T-helper 1 cell treated with Interleukin-12 subunit alpha and Interleukin-12 subunit beta and Interleukin-4 antibody, amounts not matched to agents 30 ng/mL and 1 ng/mL, for 36 hours (primary cell): ENCODE measurements at regions not wholly inside any gene's neighbourhood (a gene's known extent, or its start where the extent isn't known, plus 50 kb on each side); places are given as distances from the start of the nearest gene placed in this dataset.

Experiments used
- intact Hi-C: fragments of 100-400 bp; cut with micrococcal nuclease; formaldehyde crosslinking; loops from one replicate; pipeline ENCODE4 v1.15.1; 2024

DNA sequence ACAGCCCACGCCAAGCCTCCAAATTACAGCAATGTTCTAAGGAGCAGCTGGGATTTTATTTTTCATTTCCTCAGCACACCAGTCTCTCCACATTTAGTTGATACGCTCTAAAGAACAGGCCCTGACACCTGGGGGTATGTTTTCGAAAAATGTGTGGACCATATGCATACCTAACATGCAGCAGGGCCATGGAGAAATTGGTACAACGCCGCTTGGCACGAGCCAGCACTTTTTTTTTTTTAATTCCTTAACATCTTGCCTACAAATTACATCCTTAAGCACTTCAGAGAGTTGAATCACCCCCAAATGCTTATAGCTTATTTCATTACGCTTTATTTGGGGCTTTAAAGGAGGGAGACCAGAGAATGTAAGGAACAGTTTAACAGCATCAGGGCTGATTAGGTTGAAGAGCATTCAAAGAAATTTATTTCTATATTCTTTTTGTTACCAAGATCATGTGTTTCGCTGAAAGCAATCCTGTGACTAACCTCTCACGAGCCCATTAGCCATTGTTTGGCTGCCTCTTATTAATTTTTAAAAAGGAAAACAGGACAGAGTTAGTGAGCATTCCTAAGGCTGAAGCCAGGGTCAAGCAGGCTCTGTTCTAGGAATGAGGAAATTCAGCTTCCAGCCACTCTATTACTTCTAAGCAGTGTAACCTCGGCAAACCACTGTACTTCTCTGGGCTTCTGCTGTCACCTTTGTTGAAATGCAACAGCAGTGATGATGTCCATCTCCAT lies 173.8 kb downstream of the ACTL7B start:
- intact Hi-C loops: no loop called here

DNA sequence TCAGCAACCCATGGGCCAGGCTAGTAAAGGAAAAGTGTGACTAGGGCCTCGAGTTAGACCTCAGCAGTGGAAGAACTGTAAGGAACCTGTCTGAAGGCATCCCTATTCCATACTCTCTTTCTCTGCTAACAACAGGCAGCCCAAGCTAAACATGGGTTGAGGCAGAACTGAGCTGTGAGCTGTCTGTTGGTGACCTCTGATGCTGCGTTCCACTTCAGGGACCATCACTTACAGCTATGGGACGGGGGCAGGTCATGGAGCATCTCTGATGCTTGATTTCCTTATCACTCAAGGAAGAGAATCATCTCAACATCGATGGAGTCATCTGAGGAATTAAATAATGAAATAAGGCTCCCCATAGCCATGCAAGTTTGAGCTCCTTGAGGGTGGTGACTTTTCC lies 174.8 kb downstream of the ACTL7B start:
- intact Hi-C loops: no loop called here

DNA sequence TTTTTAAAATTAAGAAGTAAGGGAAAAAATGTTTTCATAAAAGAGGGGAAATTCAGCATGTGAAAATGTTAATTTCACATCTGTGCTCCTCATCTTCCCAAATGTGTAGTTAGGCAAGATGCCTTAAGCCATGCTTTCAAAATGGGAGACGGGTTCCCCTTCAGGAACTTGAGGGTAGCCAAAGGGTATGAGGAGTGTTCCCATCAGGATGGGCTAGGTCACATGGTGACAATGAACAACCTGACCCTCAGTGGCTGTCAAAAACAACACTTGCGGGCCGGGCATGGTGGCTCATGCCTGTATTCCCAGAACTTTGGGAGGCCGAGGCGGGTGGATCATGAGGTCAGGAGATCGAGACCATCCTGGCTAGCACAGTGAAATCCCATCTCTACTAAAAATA lies 178.0 kb downstream of the ACTL7B start:
- intact Hi-C loops: no loop called here

- intact Hi-C loops: no loop called here
Observed at GRCh38 chr9:108676355-108676754, 179.4 kb downstream of the ACTL7B start.

- intact Hi-C loops: no loop called here
Observed at GRCh38 chr9:108675708-108676107, 180.1 kb downstream of the ACTL7B start.

DNA sequence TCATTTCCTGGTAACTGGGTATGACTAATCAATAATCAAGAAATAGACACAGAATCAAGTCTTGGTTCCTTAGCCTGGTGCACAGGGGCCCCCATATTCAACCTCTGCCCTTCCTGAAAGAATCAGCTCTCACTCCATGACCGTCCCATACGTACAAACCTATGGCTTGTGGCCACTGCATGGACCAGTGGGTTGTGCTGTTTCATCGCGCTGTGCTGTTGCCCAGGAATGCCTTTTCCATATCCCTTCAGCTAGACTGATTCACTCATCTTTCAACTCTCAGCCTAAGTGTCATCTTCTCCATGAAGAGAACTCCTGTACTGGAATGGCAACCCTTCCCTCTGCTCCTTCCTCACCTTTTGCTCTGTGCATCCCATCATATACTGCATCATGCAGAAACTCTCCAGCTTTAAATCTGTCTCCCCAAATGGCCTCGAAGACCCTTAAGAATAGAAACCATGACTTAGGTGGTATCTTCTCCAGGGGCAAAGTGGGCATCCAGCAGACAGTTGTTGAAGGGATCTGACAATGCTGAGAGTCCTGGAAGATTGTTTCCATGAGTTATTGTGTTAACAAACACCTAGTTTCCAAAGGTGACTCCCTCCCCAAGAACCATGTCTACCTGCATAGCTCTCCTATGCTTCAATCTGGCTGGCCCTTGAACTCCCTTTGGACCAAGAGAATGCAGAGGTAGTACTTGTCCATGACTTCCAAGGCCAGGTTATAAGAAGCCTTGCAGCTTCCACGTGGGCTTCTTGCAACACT lies 180.8 kb downstream of the ACTL7B start:
- intact Hi-C loops: no loop called here

GRCh38 chr9:108673386-108673785 lies 182.4 kb downstream of the ACTL7B start:
- intact Hi-C loops: no loop called here

- intact Hi-C loops: no loop called here
Observed at GRCh38 chr9:108672475-108673190, 183.2 kb downstream of the ACTL7B start.

GRCh38 chr9:108671794-108672193 lies 184.0 kb downstream of the ACTL7B start:
- intact Hi-C loops: no loop called here

DNA sequence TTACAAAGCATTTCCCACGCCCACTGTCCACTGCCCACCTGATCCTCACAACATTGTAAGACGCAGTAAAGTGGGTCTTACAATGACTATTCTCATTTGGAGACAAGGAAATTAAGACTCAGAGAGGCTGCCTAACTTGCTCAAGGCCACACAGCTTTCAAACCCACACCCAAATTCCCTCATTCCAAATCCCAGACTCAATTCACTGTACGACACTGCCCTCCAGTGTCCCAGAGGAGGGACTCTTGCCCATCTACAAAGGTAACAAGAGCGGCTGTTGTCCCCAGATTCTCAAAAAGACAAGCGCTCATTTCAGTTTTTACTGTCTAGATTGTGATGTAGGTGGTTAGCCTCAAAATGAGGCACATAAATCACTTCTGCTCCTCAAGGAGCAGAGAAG lies 184.6 kb downstream of the ACTL7B start:
- intact Hi-C loops: no loop called here

DNA sequence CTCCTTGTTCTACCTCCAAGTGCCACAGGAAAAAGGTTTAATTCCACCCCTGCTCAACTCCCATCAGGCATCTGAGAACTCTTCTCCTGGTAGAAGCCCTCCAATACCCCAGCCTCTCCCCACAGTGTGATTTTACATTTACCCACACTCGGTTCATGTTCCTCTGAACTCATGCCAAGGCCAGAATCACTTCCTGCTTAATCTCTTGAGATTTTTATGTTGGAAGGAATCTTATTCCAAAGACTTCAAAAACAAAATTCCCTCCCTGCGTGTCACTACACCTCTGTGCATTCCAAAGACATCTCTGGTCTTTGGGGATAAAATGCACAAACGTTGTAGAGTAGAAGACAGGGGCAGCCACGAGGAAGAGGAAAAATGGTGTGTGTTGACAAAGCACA lies 186.8 kb downstream of the ACTL7B start:
- intact Hi-C loops: no loop called here

DNA sequence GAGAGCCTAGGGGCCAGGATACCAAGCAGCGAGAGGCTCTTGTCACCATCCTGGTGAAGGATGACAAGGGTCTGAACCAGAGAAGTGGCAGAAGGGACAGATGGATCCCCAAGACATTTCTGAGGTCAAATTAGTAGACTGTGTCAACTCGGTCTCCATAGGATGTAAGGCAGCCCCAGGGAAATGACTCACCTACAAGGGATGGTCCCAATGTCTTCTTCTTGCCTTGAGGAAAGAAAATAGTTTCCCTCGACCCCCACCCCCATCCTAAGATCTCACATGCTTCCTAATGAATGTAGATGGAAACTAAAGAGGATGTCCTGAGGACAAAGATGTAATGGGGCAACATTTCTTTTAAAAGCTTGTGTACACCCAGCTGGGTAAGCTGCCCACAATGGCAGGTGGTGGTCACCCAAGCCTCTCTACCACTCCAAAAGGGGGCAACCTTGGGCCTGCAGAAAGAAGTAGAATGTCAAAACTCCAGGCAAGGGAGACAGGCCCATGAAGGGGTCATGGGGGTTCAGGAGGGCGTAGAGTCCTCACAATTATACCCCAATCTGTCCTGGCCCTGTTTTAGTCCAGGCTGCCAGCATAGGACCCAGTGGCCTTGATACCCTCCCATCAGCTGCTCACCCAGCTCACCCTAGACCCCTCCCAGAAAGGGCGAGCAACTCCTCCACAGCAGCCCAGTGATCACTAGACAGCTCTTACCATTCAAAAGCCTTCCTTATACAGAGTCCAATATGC lies 187.4 kb downstream of the ACTL7B start:
- intact Hi-C loops: no loop called here

- intact Hi-C loops: no loop called here
Observed at GRCh38 chr9:108666240-108666784, 189.5 kb downstream of the ACTL7B start.

GRCh38 chr9:108665521-108666239 lies 190.1 kb downstream of the ACTL7B start:
- intact Hi-C loops: no loop called here

DNA sequence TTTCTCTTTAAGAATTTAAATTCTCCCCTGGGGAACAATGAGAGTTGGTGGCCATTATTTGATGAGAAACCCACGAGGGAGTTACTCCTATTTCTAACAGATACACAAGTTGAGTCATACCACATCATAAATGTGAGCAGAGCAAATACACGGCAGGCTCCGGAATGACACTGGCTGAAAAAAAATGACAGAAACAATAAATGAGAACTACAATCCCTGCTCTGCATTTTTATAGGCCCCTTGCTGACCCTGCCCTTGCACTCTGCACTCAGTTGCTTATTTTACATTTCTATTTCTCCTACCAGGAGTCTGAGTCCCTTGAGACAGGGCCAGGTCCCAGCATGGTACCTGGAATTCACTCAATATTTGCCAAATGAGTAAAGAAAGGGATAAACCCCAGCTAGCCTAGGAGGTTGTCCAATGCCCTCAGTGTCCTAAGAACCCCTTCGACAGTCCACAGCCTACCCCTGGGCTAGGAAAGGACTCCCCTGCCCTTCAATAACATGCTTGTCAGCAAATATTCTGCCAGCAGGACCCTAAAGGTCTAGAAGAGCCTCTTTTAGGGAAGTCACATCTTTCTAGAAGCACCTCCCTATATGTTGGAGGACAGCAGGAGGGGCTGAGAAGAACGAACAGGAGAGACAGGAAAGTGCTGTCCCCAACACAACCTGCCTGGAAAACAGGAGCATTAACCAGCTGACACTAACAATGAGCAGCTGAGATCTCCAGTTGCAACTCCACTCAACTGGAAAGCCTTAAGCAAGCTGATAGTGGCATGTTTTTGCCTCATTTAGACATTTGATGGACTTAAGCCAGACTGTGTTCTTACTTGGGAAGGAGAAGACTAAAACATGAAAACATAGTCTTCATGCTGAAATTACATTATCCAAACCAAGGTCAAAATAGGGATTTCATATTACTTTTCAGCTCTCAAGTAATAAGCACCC lies 191.2 kb downstream of the ACTL7B start:
- intact Hi-C loops: no loop called here

DNA sequence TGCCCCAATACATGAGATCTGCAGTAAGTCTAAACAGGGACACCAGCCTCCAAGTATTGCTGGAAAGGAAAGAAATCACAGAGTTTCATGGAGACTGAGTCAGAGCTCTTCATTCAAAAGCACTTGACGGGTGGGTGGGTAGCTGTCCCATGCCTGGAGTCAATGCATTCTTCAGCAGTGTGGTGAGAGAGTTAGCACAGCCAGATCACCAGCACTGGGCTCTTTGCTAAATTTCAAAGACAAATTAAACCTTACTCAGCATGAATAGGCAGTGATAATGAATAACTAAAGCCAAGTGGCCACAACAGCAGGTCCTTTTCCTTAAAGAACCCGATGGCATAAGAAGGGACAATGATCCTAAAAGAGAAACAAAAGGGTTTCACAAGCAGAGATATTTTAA lies 192.4 kb downstream of the ACTL7B start:
- intact Hi-C loops: no loop called here

DNA sequence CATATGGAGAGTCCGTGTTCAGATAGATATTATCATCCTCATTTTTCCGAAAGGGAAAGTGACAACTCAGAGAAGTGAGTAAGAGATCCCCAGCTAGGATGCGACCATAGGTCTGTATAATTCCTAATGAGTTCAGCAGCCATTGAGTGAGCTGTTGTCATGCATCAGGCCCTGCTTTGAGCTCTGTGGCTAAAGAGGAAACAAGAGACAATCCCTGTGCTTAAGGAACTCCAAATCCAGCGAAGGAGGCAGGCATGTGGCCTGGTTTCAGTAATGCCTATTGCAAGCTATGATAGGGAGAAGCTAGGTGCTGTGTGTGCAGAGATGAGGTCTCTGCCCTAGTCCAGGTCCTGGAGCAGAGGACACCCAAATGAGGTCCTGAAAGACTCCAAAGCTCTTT lies 192.8 kb downstream of the ACTL7B start:
- intact Hi-C loops: no loop called here

DNA sequence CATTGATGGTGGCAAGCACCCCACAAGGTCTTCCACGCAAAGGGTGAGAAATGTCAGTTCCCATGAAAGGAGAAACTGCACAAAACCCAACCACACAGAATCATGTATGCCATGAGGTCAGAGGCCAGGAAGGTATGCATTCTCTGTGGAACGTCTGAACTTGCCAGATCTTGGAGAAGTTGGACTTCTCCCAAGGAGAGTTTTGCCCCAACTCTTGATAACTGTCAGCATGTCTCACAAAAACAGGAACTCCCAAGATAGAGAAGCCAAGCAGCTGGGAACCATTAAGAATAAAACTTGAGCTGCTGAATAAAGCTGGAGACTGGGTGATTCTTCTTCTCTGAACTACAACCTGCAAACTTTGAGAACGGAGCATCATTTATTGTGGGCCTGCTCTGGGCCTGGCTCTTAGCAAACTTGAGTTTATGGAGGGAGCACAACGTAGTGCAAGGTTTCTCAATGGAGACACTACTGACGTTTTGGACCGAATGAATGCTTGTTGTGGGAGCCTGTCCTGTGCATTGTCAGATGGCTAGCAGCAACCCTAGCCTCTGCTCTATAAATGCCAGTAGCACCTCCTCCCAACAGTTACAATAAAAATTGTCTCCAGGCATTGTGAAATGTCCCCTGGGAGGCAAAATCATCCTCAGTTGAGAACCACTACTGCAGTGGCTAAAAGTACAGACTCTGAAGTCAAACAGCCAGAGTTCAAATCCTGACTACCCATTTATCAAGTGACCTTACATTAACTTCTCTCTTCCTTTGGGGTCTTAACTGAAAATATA lies 193.5 kb downstream of the ACTL7B start:
- intact Hi-C loops: no loop called here

DNA sequence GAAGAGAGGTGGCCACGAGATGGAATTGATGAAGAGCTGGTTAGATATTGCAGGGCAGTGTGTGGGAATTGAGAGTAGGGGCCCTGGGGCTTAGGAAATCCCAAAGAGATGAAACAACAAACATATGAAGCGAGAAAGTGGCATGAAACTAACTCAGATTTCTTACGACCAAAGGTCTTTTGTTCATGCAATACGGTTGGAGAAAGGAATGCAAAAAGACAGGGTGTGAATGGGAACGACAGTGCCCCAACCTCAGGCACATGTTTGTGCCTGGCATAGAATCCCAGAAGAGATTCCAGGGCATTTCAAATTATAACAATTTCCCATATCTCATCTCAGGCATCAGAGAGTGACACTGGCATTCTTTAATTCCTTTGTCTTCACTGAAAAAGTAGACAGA lies 199.2 kb downstream of the ACTL7B start:
- intact Hi-C loops: no loop called here
